HL-60 (cell line): ENCODE measurements at regions not wholly inside any gene's neighbourhood (a gene's known extent, or its start where the extent isn't known, plus 50 kb on each side); places are given as distances from the start of the nearest gene placed in this dataset.

Experiments
- DNase-seq, 2 experiments: peaks; one replicate each; pipeline ENCODE4 v3.0.0-alpha.2; 2010 to 2020; ENCODE audit warnings: low read depth in 1 of 2, low spot score in 1 of 2
- H3K27ac ChIP-seq: fragments of 250-450 bp; sonication (Bioruptor Pico); replicated peaks from 2 replicates; pipeline ENCODE4 v1.5.1; 2020; ENCODE audit warnings: mild to moderate bottlenecking, moderate library complexity
- H3K27me3 ChIP-seq: fragments of 250-450 bp; sonication (Bioruptor Pico); 2 replicates; pipeline ENCODE4 v1.5.1; 2021; ENCODE audit warnings: mild to moderate bottlenecking, moderate library complexity; ENCODE audit not compliant: insufficient read depth, poor library complexity, severe bottlenecking
- H3K4me3 ChIP-seq: replicated peaks from 2 replicates; pipeline ENCODE4 v1.5.1; 2011; ENCODE audit warnings: mild to moderate bottlenecking, control low read depth, low read length; ENCODE audit not compliant: insufficient read depth
- CTCF ChIP-seq: IDR thresholded peaks from one replicate; pipeline ENCODE4 v1.5.1; 2011; ENCODE audit warnings: low read length, control low read depth, inconsistent platforms; ENCODE audit not compliant: insufficient read depth
- GABPA ChIP-seq: IDR thresholded peaks from 2 replicates; pipeline ENCODE4 v1.6.1; 2012; ENCODE audit warnings: low read depth
- POLR2AphosphoS5 ChIP-seq: IDR thresholded peaks from 2 replicates; pipeline ENCODE4 v1.6.1; 2012; ENCODE audit warnings: low read depth
- SPI1 ChIP-seq: IDR thresholded peaks from 2 replicates; pipeline ENCODE4 v1.6.1; 2012; ENCODE audit warnings: low read depth, mild to moderate bottlenecking, borderline replicate concordance
- TF ChIP-seq, protein P1 (sequence below): IDR thresholded peaks from 2 replicates; pipeline ENCODE4 v1.6.1; 2012; ENCODE audit warnings: low read depth; ENCODE audit not compliant: insufficient replicate concordance

DNA sequence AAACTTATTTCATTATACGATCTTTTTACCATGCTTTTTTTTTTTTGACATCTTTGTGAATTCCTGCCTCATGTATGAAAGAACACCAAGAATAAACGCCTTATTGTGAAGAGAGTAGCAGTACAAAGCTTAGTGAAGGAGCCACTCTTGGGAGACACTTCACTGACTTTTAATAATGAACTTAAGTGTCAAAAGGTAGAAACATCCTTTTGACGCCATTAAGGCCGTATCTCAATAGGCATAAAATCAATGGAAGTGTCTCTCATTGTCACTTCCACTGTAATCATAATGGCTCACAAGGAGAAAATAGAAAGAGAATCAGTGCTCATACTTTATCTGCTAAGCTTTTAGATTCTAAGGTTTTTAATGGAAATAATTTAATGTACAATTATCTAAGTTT, 657.8 kb downstream of the DIPK2A start:
- Histone ChIP-seq H3K4me3 (no peak overlapping the region), H3K27me3 (no peaks in the 10 kb centered on the region), H3K27ac (no peak overlapping the region)
- no peak for DNase-seq
- TF ChIP-seq GABPA, result no peak
- TF ChIP-seq CTCF, result no peak
- TF ChIP-seq POLR2AphosphoS5, result no peak
- no peak for TF ChIP-seq SPI1
- TF ChIP-seq, protein P1, sequence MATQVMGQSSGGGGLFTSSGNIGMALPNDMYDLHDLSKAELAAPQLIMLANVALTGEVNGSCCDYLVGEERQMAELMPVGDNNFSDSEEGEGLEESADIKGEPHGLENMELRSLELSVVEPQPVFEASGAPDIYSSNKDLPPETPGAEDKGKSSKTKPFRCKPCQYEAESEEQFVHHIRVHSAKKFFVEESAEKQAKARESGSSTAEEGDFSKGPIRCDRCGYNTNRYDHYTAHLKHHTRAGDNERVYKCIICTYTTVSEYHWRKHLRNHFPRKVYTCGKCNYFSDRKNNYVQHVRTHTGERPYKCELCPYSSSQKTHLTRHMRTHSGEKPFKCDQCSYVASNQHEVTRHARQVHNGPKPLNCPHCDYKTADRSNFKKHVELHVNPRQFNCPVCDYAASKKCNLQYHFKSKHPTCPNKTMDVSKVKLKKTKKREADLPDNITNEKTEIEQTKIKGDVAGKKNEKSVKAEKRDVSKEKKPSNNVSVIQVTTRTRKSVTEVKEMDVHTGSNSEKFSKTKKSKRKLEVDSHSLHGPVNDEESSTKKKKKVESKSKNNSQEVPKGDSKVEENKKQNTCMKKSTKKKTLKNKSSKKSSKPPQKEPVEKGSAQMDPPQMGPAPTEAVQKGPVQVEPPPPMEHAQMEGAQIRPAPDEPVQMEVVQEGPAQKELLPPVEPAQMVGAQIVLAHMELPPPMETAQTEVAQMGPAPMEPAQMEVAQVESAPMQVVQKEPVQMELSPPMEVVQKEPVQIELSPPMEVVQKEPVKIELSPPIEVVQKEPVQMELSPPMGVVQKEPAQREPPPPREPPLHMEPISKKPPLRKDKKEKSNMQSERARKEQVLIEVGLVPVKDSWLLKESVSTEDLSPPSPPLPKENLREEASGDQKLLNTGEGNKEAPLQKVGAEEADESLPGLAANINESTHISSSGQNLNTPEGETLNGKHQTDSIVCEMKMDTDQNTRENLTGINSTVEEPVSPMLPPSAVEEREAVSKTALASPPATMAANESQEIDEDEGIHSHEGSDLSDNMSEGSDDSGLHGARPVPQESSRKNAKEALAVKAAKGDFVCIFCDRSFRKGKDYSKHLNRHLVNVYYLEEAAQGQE, result no peak

DNA sequence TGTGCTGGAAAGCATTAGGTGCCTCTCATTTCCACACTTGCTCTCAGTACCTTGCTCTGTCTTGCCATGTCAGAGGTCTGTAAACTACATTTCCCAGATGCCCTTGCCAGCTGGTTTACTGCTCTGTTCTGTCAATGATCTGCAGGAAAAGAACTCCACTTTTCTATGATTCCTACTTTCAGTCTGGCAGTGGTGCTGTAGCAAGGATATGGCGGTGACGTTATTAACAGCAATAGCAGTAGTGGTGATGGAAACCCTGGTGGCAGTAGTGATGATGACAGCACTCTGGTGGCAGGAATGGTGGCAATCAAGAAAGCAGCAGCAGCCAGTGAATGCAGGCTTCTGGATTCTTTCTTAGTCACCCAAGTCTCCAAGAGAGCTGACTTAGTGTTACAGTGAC, 665.2 kb downstream of the DIPK2A start:
- no peak overlapping the region for H3K27ac ChIP-seq
- no peaks in the 10 kb centered on the region for H3K27me3 ChIP-seq
- H3K4me3 ChIP-seq, result no peak overlapping the region
- no peak for TF ChIP-seq POLR2AphosphoS5
- no peak for TF ChIP-seq GABPA
- TF ChIP-seq CTCF, result no peak
- TF ChIP-seq, protein P1, result no peak
- no peak for TF ChIP-seq SPI1
- no peak for DNase-seq

DNA sequence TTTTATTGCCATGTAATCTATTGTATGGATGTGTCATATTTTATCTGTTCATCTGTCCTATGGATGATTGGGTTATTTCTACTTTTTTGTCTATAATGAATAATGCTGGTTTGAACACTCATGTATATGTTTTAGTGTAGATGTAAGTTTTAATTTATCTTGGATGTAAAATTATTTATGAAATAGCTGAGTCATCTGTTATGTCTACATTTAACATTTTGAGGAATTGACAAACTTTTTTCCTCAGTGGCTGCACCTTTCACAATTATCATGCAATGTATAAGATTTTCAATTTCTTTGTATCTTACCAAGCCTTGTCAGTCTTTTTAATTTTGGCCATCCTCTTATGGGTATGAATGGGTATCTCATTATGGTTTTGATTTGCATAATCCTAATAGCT, 666.4 kb downstream of the DIPK2A start:
- no peak overlapping the region for H3K4me3 ChIP-seq
- TF ChIP-seq, protein P1, result no peak
- TF ChIP-seq GABPA (no peak), CTCF (no peak), POLR2AphosphoS5 (no peak), SPI1 (no peak)
- H3K27ac ChIP-seq, result no peak overlapping the region
- no peak for DNase-seq
- H3K27me3 ChIP-seq, result no peaks in the 10 kb centered on the region
